HEK293 (cell line): ENCODE measurements at regions not wholly inside any gene's neighbourhood (a gene's known extent, or its start where the extent isn't known, plus 50 kb on each side); places are given as distances from the start of the nearest gene placed in this dataset.

Experiments used
- CTCF ChIA-PET: fragments of 350-600 bp; formaldehyde crosslinking; extraction: SDS; loops from one replicate; lab custom pipeline; 2021; ENCODE audit warnings: antibody characterized with exemption; lab: Yijun Ruan, JAX
- POLR2A ChIA-PET: fragments of 300-600 bp; formaldehyde crosslinking; extraction: SDS; loops from one replicate; lab custom pipeline; 2020; ENCODE audit warnings: antibody characterized with exemption, inconsistent platforms; lab: Yijun Ruan, JAX
- H3K27ac ChIP-seq: fragments of 200-500 bp; sonication (Bioruptor generic); 2 replicates; pipeline ENCODE4 v1.5.1; 2014; ENCODE audit warnings: low read depth, low read length, control low read depth, inconsistent platforms; ENCODE audit errors: extremely low read depth
- H3K36me3 ChIP-seq, 2 experiments: fragments of 200-500 bp in 1 of 2; sonication (Bioruptor generic) in 1 of 2; 1 replicate in 1 of 2; 2 replicates in 1 of 2; pipeline ENCODE4 v1.5.1; 2014 to 2017; ENCODE audit warnings: inconsistent platforms in 2 of 2, low read length in 2 of 2; ENCODE audit not compliant: control insufficient read depth in 2 of 2, insufficient read depth in 1 of 2
- H3K4me1 ChIP-seq: fragments of 200-500 bp; sonication (Bioruptor generic); 2 replicates; pipeline ENCODE4 v1.5.1; 2014; ENCODE audit warnings: mild to moderate bottlenecking, low read length, inconsistent platforms; ENCODE audit not compliant: control insufficient read depth, insufficient read depth
- H3K4me3 ChIP-seq: 2 replicates; pipeline ENCODE4 v1.5.1; 2011; ENCODE audit warnings: low read depth, mild to moderate bottlenecking, control low read depth, low read length, moderate library complexity
- H3K9me3 ChIP-seq: fragments of 200-500 bp; sonication (Bioruptor generic); 2 replicates; pipeline ENCODE4 v1.5.1; 2014; ENCODE audit warnings: low read depth, low read length, inconsistent platforms; ENCODE audit not compliant: control insufficient read depth, insufficient read depth
- HOXD13 ChIP-seq: sonication (generic); formaldehyde crosslinking; IDR thresholded peaks from 2 replicates; pipeline ENCODE4 v1.8.0; 2022; ENCODE audit warnings: missing genetic modification reagents, borderline replicate concordance
- PBX3 ChIP-seq: sonication (generic); formaldehyde crosslinking; IDR thresholded peaks from 2 replicates; pipeline ENCODE4 v1.8.1; 2022; ENCODE audit warnings: mild to moderate bottlenecking, moderate library complexity, missing genetic modification reagents
- REST ChIP-seq: fragments of 450-650 bp; formaldehyde crosslinking; IDR thresholded peaks from 2 replicates; pipeline ENCODE4 v1.5.1; 2016; ENCODE audit warnings: missing biosample characterization, missing genetic modification characterization
- ZBTB44 ChIP-seq: fragments of 450-650 bp; IDR thresholded peaks from 2 replicates; pipeline ENCODE4 v1.5.1; 2018; ENCODE audit warnings: missing biosample characterization, mild to moderate bottlenecking, missing genetic modification characterization
- ZBTB8A ChIP-seq: fragments of 450-650 bp; formaldehyde crosslinking; IDR thresholded peaks from 2 replicates; pipeline ENCODE4 v1.5.1; 2016; ENCODE audit warnings: missing biosample characterization, missing genetic modification characterization
- ZNF148 ChIP-seq: fragments of 450-650 bp; formaldehyde crosslinking; IDR thresholded peaks from 2 replicates; pipeline ENCODE4 v1.5.0; 2017; ENCODE audit warnings: missing biosample characterization, missing genetic modification characterization, borderline replicate concordance
- ZNF324 ChIP-seq: fragments of 450-650 bp; formaldehyde crosslinking; IDR thresholded peaks from 2 replicates; pipeline ENCODE4 v1.5.1; 2016; ENCODE audit warnings: missing biosample characterization, missing genetic modification characterization
- ZNF362 ChIP-seq: fragments of 450-650 bp; formaldehyde crosslinking; IDR thresholded peaks from 2 replicates; pipeline ENCODE4 v1.5.1; 2016; ENCODE audit warnings: missing biosample characterization, missing genetic modification characterization
- ZNF48 ChIP-seq: fragments of 450-650 bp; formaldehyde crosslinking; IDR thresholded peaks from 2 replicates; pipeline ENCODE4 v1.5.1; 2016; ENCODE audit warnings: missing biosample characterization, missing genetic modification characterization
- ZNF529 ChIP-seq: fragments of 450-650 bp; formaldehyde crosslinking; IDR thresholded peaks from 2 replicates; pipeline ENCODE4 v1.5.1; 2017; ENCODE audit warnings: missing genetic modification characterization, missing biosample characterization; ENCODE audit not compliant: insufficient replicate concordance
- ZNF645 ChIP-seq: fragments of 450-650 bp; formaldehyde crosslinking; IDR thresholded peaks from 2 replicates; pipeline ENCODE4; 2016; ENCODE audit warnings: missing biosample characterization, missing genetic modification characterization
- ZNF660 ChIP-seq: fragments of 450-650 bp; IDR thresholded peaks from 2 replicates; pipeline ENCODE4 v1.5.1; 2018; ENCODE audit warnings: missing biosample characterization, mild to moderate bottlenecking, missing genetic modification characterization
- ZNF670 ChIP-seq: fragments of 450-650 bp; formaldehyde crosslinking; IDR thresholded peaks from 2 replicates; pipeline ENCODE4 v1.5.1; 2016; ENCODE audit warnings: missing biosample characterization, missing genetic modification characterization, low read depth
- ZNF768 ChIP-seq: fragments of 450-650 bp; formaldehyde crosslinking; IDR thresholded peaks from 2 replicates; pipeline ENCODE4 v1.5.1; 2018; ENCODE audit warnings: missing biosample characterization, mild to moderate bottlenecking, missing genetic modification characterization

- TF ChIP-seq ZBTB44 (tag by site-specific recombination) (no peak), ZNF670 (tag by site-specific recombination) (no peak), ZNF324 (tag by site-specific recombination) (no peak)
Measured at GRCh38 chr4:145295547-145295946, 115.2 kb upstream of the OTUD4 start (continued).

- Histone ChIP-seq H3K36me3 (no peaks in the 10 kb centered on the region), H3K9me3 (no peaks in the 10 kb centered on the region), H3K4me3 (no peak overlapping the region), H3K4me1 (no peaks in the 10 kb centered on the region), H3K27ac (no peak overlapping the region)
- CTCF ChIA-PET = no interaction called here
- no peak for TF ChIP-seq ZNF645 (tag by site-specific recombination)
- no peak for TF ChIP-seq ZNF362 (tag by site-specific recombination)
- TF ChIP-seq ZNF48 (tag by site-specific recombination) = no peak
- no peak for TF ChIP-seq ZNF148 (tag by site-specific recombination)
- no peak for TF ChIP-seq ZBTB8A (tag by site-specific recombination)
- TF ChIP-seq ZNF768 (tag by site-specific recombination) = no peak
- no peak for TF ChIP-seq ZNF529 (tag by site-specific recombination)
- no peak for TF ChIP-seq PBX3 (CRISPR knock-in tag)
- no peak for TF ChIP-seq REST
- TF ChIP-seq ZNF660 (tag by site-specific recombination) = no peak
- TF ChIP-seq HOXD13 = no peak
- POLR2A ChIA-PET = no interaction called here
Measured at GRCh38 chr4:145295122-145295521, 114.7 kb upstream of the OTUD4 start.
